NCI-H1092 (cell line): ENCODE measurements at regions not wholly inside any gene's neighbourhood (a gene's known extent, or its start where the extent isn't known, plus 50 kb on each side); places are given as distances from the start of the nearest gene placed in this dataset.
"Not testable (repeated sequence)": the region's sequence is repeated elsewhere in the genome, so short reads cannot be mapped to it uniquely, and the experiment has no call there.

ENCODE experiments used
- DNase-seq: peaks from one replicate; lab custom pipeline; 2025; lab: John Stamatoyannopoulos, UW

GRCh38 chr5:89724379-89725095 is 685.0 kb downstream of the CETN3 start:
- DNase-seq: no peak

DNA sequence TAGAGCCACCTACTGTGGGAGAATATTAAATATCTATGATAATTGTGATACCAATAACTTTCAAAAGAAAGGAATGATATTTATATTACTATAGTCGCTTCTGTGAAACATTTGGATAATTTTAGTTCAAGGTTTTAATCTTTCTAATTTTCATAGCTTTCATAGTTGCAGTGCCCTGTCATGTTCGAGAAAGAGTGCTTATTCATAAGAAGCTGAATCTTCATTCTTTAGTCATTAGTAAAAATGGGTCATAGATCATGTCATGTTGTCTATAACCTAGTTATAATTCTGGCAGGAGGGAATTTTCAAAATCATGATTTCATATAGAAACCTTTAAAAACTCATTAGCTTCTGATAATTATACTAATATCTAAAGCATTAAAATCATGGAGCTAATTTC is 685.6 kb downstream of the CETN3 start:
- no peak for DNase-seq

DNA sequence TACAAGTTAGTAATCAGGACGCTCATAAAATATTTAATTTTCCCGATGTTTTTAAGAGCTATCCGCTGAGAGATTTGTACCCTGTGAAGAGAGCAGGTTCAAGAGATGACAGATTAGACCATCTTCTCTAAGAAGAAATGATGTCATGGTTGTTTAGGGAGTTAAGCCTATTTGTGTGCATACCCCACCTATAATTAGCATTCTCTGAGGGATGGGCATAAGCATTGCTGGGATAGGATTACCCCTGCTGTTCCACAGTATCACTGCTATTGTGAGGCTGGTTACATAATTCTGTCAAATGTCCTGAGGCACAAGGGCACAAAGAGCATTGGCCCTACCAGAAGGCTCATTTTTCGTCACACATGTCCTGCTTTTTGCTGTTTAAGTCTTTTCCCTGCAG is 687.0 kb downstream of the CETN3 start:
- DNase-seq: no peak

DNA sequence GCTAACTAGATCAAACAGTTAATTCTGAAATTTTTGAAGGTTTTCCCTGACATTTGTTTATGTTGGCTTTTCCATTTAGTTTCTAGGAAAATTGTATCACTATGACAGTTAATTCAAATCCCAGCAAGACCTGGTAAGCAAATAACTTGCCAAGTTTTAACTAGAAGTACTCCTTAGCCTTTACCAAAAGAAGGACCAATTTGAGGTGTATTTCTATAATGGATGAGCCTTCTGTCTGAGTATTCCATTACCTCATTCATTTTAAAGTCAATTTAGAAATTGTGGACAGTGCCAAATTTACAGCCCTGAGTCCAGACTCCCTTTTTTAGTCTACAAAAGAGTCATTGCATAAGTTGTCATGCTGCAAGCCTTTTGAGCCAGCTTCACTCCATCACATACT is 687.6 kb downstream of the CETN3 start:
- DNase-seq: no peak

DNA sequence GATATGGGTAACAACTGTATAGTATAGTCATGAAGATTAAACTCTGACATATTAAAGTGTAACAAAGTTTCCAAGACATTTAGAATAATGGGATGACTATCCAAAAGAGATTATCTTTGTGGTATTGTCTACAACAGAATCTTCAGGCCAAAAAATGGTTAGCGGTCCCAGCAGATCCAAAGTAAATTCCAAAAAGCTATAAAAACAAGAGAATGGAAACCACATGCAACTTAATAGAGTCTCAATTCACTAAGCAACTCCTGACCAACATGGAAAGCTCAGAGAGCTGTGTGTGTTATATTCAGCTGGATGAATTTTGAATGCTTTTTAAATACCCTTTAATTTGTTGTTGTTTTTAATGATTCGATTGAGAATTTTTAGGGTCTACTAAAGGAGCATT is 688.2 kb downstream of the CETN3 start:
- DNase-seq: no peak

GRCh38 chr5:89712134-89712700 is 697.3 kb downstream of the CETN3 start:
- DNase-seq: no peak

GRCh38 chr5:89711526-89711925 is 698.0 kb downstream of the CETN3 start:
- no peak for DNase-seq

GRCh38 chr5:89710006-89710405 is 699.5 kb downstream of the CETN3 start:
- no peak for DNase-seq

- DNase-seq: no peak
Measured at GRCh38 chr5:89707891-89708290, 701.7 kb downstream of the CETN3 start.

- no peak for DNase-seq
Measured at GRCh38 chr5:89706731-89707130, 702.8 kb downstream of the CETN3 start.

DNA sequence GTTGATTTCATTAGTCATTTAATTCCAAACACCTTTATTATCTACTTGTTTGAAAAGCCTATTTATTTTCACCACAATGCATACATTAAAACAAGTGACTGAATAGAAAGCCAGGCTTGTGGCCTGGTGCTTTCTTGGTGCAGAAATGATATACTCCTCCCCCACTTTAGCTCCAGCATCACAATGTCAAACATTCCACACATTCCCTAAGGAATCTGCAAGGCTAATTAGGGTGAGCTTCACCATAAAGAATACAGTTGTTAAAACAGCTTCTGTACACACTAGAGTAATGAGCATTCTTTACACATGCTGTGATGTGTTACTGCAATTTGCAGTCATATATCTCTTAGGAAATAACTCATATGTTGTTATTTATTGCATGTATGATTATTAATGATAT is 705.7 kb downstream of the CETN3 start:
- DNase-seq: no peak

DNA sequence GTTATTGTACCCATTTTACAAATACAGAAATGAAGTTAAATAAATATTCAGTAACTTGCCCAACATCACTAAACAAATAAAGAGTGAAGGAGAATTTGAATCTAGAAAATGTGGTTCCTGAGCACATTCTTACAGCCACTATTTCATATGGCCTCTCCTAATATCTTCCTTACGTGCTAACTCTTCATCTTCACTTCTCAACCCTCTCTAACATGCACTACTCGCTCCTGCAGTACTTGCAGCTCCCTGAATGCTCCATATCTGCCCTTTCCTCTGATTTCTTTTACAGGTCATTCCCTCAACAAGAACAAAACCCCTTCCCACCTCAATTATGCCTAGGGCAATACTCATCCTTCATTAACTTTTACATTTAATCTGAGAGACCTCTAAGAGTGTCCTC is 711.5 kb downstream of the CETN3 start:
- no peak for DNase-seq

GRCh38 chr5:89697581-89697980 is 712.0 kb downstream of the CETN3 start:
- peak; percentile 6 for DNase-seq

GRCh38 chr5:89695371-89695770 is 714.2 kb downstream of the CETN3 start:
- DNase-seq: no peak

- no peak for DNase-seq
Measured at GRCh38 chr5:89694026-89694550, 715.5 kb downstream of the CETN3 start.

DNA sequence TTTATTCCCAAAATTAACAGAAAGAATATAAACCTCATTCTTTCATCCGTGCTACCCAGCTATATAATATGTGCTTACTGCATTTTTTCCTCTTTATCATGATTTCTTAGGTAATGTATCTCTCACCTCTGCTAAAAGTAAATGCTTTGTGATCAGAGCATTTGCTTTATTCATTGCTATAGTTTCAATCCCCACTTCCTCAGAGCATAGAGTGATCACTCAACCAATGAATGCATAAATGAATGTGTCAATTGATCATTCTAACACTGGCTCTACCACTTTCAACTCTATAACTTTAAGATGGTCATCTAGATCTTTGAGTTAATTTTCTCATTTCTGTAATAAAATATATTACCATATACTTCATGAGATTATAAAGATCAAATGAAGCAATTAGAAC is 719.2 kb downstream of the CETN3 start:
- no peak for DNase-seq

GRCh38 chr5:89686081-89686765 is 723.3 kb downstream of the CETN3 start:
- DNase-seq: no peak

DNA sequence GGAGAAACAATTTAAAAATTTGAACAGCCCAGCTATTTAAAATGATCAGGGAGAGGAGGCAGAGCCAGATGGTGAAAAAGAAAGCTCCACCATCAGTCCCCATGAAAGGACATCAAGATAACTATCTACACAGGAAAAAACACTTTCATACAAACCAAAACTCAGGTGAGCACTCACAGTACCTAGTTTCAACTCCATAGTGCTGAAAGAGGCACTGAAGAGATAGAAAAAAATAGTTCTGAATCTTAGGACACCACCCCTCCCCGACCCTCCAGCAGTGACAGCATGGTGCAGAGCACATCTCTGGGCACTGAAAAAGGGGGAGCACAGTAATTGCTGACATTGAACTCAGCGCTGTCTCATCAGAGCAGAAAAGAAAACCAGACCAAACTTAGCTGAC is 732.9 kb downstream of the CETN3 start:
- DNase-seq: no peak

- DNase-seq: no peak
Measured at GRCh38 chr5:89673019-89673418, 736.5 kb downstream of the CETN3 start.

DNA sequence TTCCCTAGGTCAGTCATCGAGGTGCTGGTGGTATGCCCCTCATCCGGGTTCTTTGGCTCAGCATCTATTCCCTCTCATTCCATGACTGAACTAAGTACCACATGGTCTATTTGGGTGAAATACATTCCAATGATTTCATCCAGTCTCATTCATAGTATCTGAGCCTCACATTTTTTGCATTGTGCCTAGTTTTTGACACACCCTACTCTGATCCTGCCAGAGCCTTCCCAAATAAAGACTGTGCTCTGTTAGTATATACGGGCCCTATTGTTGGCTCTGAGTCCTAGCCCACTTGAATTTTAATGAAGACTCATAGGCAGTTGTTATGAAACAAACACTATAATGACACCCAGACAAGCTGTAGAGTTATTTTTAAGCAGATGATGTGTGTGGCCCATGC is 740.7 kb downstream of the CETN3 start:
- no peak for DNase-seq

DNA sequence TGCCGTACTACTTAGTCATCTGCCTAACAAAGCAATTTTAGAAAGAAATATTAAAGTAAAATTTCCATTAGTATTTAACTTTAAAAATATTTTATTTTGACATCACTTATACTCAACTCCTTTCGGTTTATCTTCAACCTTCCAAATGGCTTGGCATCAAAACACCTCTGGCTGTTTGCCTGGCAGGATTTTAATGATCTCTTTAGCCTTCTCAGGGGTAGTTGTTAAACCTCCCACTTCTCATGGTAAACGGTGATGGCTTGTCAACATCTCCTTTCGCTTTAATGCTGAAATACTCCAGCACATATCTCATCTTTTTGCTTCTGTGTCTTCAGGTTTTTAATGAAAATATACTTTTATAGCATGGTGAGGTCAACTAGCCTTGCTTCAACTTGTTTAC is 747.1 kb downstream of the CETN3 start:
- DNase-seq: no peak

GRCh38 chr5:89638871-89639270 is 755.9 kb upstream of the MEF2C start:
- DNase-seq: no peak

DNA sequence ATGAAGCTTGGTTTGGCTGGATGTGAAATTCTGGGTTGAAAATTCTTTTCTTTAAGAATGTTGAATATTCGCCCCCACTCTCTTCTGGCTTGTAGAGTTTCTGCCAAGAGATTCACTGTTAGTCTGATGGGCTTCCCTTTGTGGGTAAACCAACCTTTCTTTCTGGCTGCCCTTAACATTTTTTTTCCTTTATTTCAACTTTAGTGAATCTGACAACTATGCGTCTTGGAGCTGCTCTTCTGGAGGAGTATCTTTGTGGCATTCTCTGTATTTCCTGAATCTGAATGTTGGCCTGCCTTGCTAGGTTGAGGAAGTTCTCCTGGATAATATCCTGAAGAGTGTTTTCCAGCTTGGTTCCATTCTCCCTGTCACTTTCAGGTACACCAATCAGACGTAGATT is 751.2 kb upstream of the MEF2C start:
- DNase-seq: not testable (repeated sequence)
